ENCODE measurements at regions not wholly inside any gene's neighbourhood (a gene's known extent, or its start where the extent isn't known, plus 50 kb on each side); places are given as distances from the start of the nearest gene placed in this dataset.

- Mint-ChIP-seq H3K27me3 (peaks cover 12 to 13% of the 10 kb centered on the region in 2 donors), H3K27ac (no peak overlapping the region), H3K9me3 (peaks cover 0 to 2% of the 10 kb centered on the region in 2 donors), H3K4me1 (no peaks in the 10 kb centered on the region), H3K36me3 (no peaks in the 10 kb centered on the region), H3K4me3 (no peak overlapping the region)
- no peak for ATAC-seq (replicated peaks)
- DNase-seq, result no peak
Measured at GRCh38 chr7:35398518-35398917, 144.6 kb upstream of the TBX20 start.

DNA sequence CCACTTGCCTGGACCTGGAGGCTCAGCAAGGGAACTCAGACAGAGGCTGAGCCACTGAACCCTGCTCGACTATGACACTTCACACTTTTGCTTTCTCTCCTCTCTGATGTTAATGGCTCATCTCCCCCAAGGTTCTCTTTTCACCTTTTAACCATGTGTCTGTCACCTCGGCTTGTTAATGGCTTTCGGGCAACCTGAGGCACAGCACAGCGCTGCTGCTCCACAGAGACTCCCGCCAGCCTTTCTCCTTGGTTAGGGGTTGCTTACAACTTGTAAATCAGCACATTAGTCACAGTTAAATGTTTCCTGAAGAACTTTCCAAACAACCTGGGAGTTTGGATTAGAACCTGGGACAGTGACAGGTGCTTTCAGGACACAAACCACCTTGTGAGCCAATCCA lies 136.2 kb upstream of the TBX20 start:
- H3K36me3 Mint-ChIP-seq, result no peaks in the 10 kb centered on the region
- H3K4me3 Mint-ChIP-seq, result no peak overlapping the region
- peaks cover 0 to 12% of the 10 kb centered on the region in 2 donors for H3K27me3 Mint-ChIP-seq
- no peak overlapping the region for H3K27ac Mint-ChIP-seq
- DNase-seq, result no peak
- no peaks in the 10 kb centered on the region for H3K4me1 Mint-ChIP-seq
- no peaks in the 10 kb centered on the region for H3K9me3 Mint-ChIP-seq
- no peak for ATAC-seq (replicated peaks)

GRCh38 chr7:35389636-35390035 lies 135.7 kb upstream of the TBX20 start:
- DNase-seq, result no peak
- no peaks in the 10 kb centered on the region for H3K9me3 Mint-ChIP-seq
- H3K27me3 Mint-ChIP-seq, result peaks cover 0 to 12% of the 10 kb centered on the region in 2 donors
- H3K27ac Mint-ChIP-seq, result no peak overlapping the region
- ATAC-seq (replicated peaks), result no peak
- H3K4me3 Mint-ChIP-seq, result no peak overlapping the region
- H3K36me3 Mint-ChIP-seq, result no peaks in the 10 kb centered on the region
- no peaks in the 10 kb centered on the region for H3K4me1 Mint-ChIP-seq

DNA sequence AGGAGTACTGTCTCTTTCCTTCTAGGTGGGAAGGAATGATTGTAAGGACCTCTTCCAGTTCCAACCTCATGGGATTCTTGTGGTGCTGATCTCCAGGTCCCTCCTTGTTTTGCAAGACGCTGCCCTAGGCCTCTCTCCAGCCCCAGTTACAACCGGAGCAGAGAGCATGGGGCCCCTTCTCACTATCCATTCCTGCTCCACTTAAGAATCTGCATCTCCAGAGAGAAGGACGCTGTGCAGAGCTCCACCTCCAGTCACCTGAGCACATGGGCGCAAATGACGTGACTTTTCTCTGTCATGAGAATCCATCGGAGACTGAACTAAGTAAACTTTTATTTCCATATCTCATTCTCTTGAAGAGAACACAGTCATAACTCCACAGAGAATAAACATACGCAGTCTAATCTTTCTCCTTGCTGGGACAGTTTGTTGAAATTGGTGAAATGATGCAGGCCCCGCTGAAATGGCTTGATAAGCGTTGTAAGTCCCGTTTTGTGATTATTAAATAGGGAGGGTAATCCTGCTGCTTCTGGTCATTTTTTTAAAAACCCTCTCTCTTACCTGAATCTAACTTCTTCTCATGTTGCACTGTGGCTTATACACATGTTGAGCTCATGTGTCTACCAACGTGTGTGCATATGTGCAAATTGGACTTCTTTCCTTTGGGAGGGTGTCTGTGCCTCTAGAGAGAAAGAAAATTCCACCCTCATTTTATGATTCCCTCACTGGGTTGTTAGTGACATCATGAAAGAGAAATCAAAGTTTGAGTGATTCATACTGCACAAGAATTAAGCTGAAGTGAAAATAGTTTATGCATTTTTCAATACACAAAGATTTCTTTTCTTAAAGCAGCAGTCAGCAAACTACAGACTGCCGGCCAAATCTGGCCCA lies 133.2 kb upstream of the TBX20 start:
- Mint-ChIP-seq H3K27ac (no peak overlapping the region), H3K36me3 (no peaks in the 10 kb centered on the region), H3K4me1 (peaks cover 0 to 5% of the 10 kb centered on the region in 2 donors), H3K4me3 (no peak overlapping the region), H3K27me3 (peaks cover 0 to 21% of the 10 kb centered on the region in 2 donors), H3K9me3 (no peaks in the 10 kb centered on the region)
- DNase-seq (no peak), ATAC-seq (replicated peaks) (no peak)

DNA sequence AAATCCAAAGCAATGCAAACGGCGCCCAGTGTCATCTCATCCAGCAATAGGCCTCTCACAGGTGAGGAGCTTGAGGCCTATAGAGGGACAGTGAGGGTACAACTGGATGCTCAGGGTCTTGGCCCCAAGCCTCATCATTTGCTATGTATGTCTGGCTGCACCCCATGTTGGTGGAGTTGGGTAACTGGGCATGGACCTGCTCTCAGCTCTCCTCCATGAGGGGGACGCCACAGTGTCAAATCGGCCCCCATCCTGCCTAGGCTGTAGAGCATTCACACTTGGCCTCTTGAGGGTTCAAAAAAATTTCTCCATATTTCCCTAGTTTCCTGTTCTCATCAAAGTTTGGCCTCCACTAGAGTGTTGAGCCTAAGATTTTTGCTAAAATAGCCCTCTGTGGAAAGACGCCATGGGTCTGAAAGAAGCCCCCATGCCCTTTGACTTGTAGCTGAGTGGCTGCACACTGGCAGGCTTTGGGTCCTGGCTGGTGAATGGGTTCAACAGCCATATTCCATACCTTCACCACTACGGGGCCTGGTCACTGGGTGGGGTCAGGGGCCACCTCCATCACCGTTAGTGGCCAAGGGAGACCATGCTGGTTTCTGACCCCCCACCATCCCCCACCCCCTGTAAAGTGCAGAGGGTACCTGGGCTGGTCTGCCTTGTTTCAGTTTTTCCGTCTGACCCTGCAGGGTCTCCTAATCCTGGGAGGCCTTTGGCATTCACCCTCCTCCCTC lies 132.3 kb upstream of the TBX20 start:
- H3K27me3 Mint-ChIP-seq, result peaks cover 0 to 21% of the 10 kb centered on the region in 2 donors
- DNase-seq, result no peak
- no peak overlapping the region for H3K27ac Mint-ChIP-seq
- H3K4me1 Mint-ChIP-seq, result peaks cover 0 to 5% of the 10 kb centered on the region in 2 donors
- no peaks in the 10 kb centered on the region for H3K9me3 Mint-ChIP-seq
- H3K4me3 Mint-ChIP-seq, result no peak overlapping the region
- no peak for ATAC-seq (replicated peaks)
- H3K36me3 Mint-ChIP-seq, result no peaks in the 10 kb centered on the region

GRCh38 chr7:35384761-35385700 lies 131.1 kb upstream of the TBX20 start:
- Mint-ChIP-seq H3K27me3 (peaks cover 6 to 22% of the 10 kb centered on the region in 2 donors), H3K4me1 (peaks cover 0 to 5% of the 10 kb centered on the region in 2 donors), H3K4me3 (no peak overlapping the region), H3K36me3 (no peaks in the 10 kb centered on the region), H3K27ac (no peak overlapping the region), H3K9me3 (no peaks in the 10 kb centered on the region)
- ATAC-seq (replicated peaks), result no peak
- DNase-seq, result no peak

DNA sequence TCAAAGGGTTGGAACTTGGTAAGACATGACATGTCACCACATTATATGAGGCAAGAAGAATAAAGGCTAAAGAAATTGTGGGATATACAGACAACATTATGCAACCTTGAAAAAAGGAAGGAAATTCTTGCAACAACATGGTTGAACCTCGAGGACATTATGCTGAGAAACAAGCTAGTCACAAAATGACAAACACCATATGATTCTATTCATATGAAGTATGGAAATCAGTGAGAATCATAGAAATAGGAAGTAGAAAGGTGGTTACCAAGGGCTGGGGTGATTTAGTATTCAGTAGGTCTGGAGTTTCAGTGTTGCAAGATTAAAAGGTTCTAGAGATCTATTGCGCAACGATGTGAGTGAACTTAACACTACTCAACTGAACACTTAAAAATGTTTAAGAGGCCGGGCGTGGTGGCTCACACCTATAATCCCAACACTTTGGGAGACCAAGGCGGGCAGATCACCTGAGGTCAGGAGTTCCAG lies 126.9 kb upstream of the TBX20 start:
- DNase-seq (no peak), ATAC-seq (replicated peaks) (no peak)
- Mint-ChIP-seq H3K36me3 (no peaks in the 10 kb centered on the region), H3K27me3 (peaks cover 18 to 31% of the 10 kb centered on the region in 2 donors), H3K4me1 (peaks cover 0 to 5% of the 10 kb centered on the region in 2 donors), H3K27ac (no peak overlapping the region), H3K9me3 (no peaks in the 10 kb centered on the region), H3K4me3 (no peak overlapping the region)

GRCh38 chr7:35379481-35379880 lies 125.6 kb upstream of the TBX20 start:
- Mint-ChIP-seq H3K9me3 (peaks cover 2 to 6% of the 10 kb centered on the region in 2 donors), H3K36me3 (no peaks in the 10 kb centered on the region), H3K27me3 (peaks cover 22 to 30% of the 10 kb centered on the region in 2 donors), H3K4me1 (peaks cover 0 to 5% of the 10 kb centered on the region in 2 donors), H3K27ac (no peak overlapping the region), H3K4me3 (no peak overlapping the region)
- no peak for ATAC-seq (replicated peaks)
- no peak for DNase-seq

DNA sequence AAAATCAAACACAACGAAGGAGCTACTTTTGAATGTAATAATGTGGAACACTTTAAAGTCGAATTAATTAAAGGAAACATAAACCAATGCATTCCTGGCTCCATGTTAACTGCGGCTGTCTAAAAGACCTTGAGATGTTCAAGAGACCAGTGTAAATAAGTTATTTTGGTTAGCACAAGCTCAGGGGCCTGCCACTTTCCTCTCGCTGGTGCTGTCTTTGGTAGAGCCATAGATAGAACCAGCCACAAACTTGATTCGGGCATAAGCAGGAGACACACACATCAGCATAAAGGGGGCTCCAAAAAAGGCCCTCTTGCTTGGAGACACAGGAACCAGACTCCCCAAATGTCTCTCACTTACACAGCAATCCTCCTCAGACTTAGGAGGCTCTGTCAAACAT lies 121.6 kb upstream of the TBX20 start:
- DNase-seq, result no peak
- Mint-ChIP-seq H3K36me3 (no peaks in the 10 kb centered on the region), H3K4me3 (no peak overlapping the region), H3K9me3 (peaks cover 4 to 12% of the 10 kb centered on the region in 2 donors), H3K27me3 (peaks cover 17 to 19% of the 10 kb centered on the region in 2 donors), H3K27ac (no peak overlapping the region), H3K4me1 (no peaks in the 10 kb centered on the region)
- no peak for ATAC-seq (replicated peaks)

DNA sequence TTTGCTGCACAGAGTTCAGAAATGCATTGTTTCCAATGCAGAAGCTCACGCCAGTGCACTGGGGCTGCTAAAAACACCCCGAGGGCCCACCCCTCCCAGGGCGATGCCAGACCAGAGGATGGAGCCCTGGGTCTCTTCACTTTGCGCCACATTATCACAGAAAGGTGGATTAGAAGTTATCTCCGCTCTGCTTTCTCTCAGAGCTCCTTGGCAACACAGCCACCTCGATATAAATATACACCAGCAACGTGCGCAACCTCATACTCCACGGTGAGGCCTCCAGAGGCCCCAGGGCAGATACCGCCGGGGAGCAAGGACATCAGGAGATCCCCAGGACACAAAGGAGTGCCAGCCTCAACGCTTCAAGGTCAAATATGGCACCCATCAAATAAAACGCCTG lies 121.0 kb upstream of the TBX20 start:
- DNase-seq (no peak), ATAC-seq (replicated peaks) (no peak)
- H3K4me3 Mint-ChIP-seq, result no peak overlapping the region
- H3K27me3 Mint-ChIP-seq, result peaks cover 15 to 17% of the 10 kb centered on the region in 2 donors
- no peak overlapping the region for H3K27ac Mint-ChIP-seq
- H3K36me3 Mint-ChIP-seq, result no peaks in the 10 kb centered on the region
- H3K4me1 Mint-ChIP-seq, result no peaks in the 10 kb centered on the region
- peaks cover 4 to 12% of the 10 kb centered on the region in 2 donors for H3K9me3 Mint-ChIP-seq

DNA sequence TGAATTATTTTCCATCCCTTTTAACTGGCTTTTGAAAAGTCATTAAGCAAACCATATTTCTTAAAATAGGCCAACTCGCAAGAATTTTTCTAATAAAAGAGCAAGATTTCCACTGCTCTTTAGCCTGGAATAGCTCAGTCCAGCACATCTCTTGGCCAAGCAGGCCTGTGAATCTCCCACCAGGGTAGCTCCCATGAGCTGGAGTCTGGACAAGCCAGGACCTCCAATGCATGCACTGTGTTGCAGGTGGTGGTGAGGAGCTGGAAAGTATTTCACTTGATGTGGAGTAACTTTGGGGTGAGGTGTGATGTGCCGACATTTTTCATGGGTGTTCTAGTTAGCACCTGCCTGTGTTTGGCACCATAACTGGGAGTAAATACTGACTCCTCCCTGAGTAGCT lies 117.3 kb upstream of the TBX20 start:
- no peak for DNase-seq
- Mint-ChIP-seq H3K27ac (no peak overlapping the region), H3K4me3 (no peak overlapping the region), H3K9me3 (peaks cover 4 to 12% of the 10 kb centered on the region in 2 donors), H3K27me3 (peaks cover 0 to 6% of the 10 kb centered on the region in 2 donors), H3K36me3 (no peaks in the 10 kb centered on the region), H3K4me1 (no peaks in the 10 kb centered on the region)
- no peak for ATAC-seq (replicated peaks)

GRCh38 chr7:35370687-35371086 lies 116.8 kb upstream of the TBX20 start:
- Mint-ChIP-seq H3K36me3 (no peaks in the 10 kb centered on the region), H3K4me1 (no peaks in the 10 kb centered on the region), H3K9me3 (peaks cover 4 to 12% of the 10 kb centered on the region in 2 donors), H3K4me3 (no peak overlapping the region), H3K27me3 (peaks cover 0 to 6% of the 10 kb centered on the region in 2 donors), H3K27ac (no peak overlapping the region)
- ATAC-seq (replicated peaks) (no peak), DNase-seq (no peak)

GRCh38 chr7:35366167-35367155 lies 112.6 kb upstream of the TBX20 start:
- H3K27ac Mint-ChIP-seq, result no peak overlapping the region
- H3K9me3 Mint-ChIP-seq, result no peaks in the 10 kb centered on the region
- ATAC-seq (replicated peaks) (no peak), DNase-seq (no peak)
- peaks cover 3 to 13% of the 10 kb centered on the region in 2 donors for H3K27me3 Mint-ChIP-seq
- peaks cover 0 to 3% of the 10 kb centered on the region in 2 donors for H3K4me1 Mint-ChIP-seq
- no peaks in the 10 kb centered on the region for H3K36me3 Mint-ChIP-seq
- no peak overlapping the region for H3K4me3 Mint-ChIP-seq
